Stimulated activated CD4-positive, alpha-beta T cell treated with anti-CD3 and anti-CD28 coated beads, TNF-alpha, amount 100 ng/mL, for 4 hours (primary cell): ENCODE measurements at regions not wholly inside any gene's neighbourhood (a gene's known extent, or its start where the extent isn't known, plus 50 kb on each side); places are given as distances from the start of the nearest gene placed in this dataset.
"Not testable (repeated sequence)": the region's sequence is repeated elsewhere in the genome, so short reads cannot be mapped to it uniquely, and the experiment has no call there.

Experiments
- DNase-seq, 3 experiments: peaks; one replicate each; pipeline ENCODE4 v3.0.0-alpha.2; 2020; ENCODE audit warnings: low read depth in 3 of 3

DNA sequence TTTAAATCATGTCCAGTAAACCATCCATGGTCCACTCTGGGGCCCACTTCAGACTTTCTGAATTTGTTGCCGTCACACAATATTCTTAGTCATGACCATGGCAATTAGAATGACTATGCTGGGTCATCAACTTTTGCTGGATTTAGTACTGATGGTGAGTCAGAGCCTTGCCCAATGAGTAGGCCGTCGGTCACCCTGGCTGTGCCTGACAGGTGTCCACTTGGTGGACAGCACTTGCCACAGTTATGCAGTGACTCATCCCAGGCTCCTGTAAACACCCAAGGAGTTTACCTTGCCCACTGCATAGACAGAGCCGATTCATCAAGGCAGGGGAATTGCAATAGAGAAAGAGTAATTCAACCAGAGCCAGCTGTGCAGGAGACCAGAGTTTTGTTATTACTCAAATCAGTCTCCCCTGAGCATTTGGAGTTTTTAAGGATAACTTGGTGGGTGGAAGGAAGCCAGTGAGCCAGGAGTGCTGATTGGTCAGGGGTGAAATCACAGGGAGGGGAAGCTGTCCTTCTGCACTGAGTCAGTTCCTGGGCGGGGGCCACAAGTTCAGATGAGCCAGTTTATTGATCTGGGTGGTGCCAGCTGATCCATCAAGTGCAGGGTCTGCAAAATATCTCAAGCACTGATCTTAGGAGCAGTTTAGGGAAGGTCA is 333.8 kb downstream of the PTPRU start:
- DNase-seq = no peak

DNA sequence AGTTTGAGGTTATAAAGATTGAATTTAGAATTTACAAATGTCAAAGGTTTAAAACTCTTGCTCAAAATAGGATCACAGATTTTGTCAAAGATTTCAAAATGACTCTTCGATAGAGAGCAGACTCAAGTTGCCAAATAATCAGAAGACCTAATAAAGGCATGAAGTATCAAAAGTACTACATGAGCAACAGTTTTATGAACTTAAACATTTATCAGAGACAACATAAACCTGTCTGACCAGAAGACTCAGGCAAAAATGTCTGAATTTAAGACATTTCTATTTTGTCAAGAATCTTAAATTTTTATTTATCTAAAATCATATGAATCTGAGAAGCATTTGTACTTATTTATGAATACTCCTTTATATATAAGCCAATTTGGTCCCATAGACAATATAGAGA is 330.9 kb downstream of the PTPRU start:
- no peak for DNase-seq

DNA sequence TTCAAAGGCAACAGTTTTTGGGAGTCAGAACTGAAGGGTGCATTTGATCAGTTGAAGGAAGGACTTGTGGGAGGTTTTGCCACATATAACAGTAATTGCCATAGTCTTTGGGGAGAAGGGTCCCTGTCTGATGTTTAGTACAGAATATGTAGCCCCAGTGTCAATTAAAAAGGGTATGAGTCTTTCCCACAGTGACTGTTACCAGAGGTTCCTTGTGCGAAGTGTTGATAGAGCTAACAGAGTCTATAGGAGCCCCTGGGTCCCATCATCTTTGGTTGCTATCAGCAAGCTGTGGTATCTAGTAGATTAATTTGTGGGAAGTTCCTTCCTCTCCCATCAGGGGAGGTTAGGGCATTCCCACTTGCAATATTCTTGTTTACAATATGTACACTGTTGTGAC is 329.2 kb downstream of the PTPRU start:
- no peak for DNase-seq

DNA sequence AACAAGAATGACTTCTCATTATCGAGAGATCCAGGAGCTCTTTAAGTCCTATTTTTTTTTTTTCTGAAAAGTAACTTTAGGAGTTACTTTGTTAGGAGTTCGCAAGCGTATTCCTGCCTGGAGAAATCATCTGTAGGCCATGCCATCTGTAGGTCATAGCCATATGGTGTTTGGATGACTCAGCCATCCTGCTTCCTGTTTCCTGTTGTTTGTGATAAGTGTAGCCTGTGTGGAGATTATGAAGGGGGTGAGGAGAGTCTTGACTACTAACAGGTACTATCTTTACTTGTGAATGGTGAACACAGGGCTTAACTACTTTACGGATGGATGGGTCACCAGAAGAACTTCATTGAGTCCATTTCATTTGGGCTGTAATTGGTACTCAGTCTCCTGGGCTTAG is 327.2 kb downstream of the PTPRU start:
- no peak for DNase-seq

DNA sequence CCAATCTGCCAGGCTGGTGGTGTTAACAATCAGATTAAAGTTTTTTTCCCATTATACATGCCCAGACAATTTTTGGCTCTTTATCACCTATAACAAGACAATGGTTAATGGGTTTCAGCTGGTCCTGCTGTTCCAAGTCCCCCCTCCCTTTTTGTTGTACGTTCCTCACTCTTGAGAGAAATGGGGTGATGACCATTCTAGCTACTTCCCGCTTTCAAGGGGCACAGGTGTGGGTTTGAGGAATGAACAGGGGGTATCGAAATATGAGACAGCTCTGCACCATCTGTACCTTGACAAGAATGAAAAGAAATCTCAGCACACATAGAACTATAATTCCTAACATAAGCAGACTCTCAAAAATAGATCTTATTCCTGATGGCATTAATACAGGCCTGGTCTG is 326.8 kb downstream of the PTPRU start:
- DNase-seq = no peak

DNA sequence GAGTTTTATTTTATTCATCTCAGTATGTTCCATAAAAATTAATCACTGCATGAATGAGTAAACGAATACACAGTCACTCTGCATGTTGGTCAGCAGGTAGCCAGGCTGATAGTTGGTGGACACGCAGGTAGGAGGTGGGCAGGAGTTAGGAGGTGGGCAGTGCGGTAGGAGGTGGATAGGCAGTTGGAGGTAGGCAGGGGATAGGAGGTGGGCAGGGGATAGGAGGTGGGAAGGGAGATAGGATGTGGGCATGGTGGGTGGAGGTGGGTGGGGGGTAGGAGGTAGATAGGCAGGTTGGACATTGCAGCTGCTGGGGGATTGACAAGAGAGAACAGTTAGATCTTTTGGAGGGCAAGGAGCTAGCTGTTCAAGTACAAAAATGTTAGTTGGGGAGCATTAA is 322.7 kb downstream of the PTPRU start:
- DNase-seq = no peak

DNA sequence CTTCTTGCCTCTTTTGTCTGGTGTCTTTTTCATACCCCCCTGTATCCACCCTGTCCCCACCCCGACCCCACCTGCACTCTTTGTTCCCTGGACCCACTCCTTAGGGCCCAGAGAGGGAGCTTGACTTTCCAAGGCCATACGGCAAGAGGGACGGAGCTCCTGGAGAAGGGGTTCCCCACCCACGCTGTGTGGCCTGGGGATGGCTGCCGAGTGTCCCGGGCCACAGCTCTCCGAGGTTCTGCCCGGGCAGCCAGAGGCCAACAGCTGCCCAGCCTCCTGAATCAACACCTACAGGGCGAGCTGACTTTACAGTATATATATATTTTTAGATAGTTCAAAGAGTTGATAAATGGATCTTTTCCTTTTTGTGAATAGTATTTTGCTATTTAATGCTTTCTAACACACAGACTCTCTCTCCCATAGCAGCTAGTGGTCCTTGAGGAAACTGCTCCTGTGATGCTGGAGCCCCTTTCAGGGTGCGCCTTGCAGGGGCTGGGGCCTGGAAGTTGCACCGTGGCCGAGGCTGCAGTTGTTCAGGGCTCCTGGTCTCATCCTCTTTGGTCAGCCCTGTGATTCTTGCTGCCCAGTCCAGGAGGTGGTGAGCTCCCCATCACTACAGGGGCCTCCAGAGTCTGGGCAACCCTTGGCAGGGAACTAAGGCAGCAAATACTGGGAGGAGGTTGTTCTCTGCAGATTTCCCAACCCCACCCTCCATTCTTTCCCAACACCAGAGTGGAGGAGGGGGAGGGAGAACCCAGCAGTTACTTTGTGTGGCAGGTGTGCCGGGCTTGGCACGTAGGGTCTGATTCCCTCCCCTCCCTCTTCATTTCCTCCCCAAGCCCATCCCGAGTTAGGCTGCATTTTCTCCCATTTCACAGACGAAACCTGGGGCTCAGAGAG is 321.6 kb downstream of the PTPRU start:
- DNase-seq = no peak

DNA sequence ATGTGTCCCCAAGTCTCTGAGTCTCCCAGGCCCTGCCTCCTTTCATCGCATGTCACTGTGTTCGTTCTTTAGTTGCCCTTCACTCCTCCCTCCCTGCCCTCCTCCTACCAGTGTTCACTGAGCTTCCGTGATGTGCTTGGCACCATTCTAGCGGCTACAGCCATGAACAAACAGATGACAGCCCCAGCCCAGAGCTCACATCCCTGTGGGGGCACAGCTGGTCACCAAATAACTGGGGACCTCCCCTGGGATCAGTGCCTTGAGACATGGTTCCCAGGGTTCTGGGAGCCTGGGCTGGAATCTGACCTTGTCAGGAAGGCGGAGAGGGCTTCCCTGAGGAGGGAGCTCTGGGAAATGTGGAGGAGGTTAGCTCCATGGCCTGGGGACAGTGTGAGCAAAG is 320.7 kb downstream of the PTPRU start:
- no peak for DNase-seq

DNA sequence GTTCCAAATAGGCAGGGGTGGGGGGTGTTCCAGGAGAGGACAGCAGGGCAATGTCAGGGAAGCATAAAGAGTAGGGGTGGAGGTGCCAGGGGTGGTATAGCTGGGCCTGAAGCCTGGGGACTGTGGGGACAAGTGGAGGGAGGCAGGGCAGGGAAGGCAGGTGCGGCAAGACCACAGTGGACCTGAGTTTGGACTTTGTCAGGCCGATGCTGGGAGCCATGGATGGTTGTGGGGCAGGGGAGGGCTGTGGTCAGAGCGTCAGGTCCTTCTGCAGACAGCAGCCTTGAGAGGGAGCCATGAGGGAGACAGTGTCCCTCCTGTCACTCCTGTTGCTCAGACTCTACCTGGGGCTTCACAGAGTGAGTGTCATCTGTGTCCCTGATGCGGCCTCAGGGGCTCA is 320.3 kb downstream of the PTPRU start:
- DNase-seq = no peak

DNA sequence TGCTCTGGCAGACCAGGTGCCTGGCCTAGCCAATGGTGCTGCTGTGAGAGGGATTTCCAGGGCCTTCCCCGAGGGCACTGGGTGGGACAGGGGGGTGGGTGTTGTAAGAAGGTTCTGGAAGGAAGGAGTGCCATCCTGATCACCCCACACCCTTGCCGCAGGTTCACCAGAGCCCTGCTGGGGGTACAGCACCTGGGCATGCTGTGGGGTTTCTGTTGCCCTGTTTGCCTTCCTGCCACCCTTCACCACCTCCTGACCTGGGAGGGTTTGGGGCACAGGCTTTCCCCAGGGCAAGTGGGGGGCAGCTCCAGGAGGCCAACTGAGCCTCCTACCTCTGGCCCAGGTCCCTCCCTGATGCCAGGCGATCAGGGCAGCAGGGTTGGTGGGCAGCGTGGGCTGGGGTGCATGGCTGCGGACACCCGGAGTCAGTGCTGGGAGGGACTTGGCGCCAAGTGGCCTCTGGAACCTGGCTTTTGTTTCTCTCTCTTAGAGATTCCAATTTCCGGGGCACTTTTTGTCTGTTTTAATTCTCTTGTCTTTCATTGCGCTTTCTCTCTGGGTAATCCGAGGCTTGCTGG is 318.8 kb downstream of the PTPRU start:
- DNase-seq = no peak

DNA sequence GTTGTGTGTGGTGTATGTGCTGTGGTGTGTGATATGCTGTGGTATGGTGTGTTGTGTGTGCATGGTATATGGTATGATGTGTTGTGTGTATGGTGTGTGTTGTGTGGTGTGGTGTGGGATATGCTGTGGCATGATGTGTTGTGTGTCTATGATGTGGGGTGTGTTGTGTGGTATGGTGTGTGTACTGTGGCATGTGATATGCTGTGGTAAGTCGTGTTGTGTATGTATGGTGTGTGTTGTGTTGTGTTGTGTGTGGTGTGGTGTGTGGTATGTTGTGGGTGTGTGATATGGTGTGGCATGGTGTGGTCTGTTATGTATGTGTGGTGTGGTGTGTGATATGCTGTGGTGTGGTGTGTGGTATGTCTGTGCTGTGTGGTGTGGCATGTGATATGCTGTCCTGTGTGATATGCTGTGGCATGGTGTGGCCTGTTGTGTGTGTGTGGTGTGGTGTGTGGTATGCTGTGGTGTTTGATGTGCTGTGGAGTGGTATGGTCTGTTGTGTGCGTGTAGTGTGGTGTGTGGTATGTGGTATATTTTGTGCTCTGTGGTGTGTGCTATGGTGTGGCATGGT is 318.0 kb downstream of the PTPRU start:
- no peak for DNase-seq

DNA sequence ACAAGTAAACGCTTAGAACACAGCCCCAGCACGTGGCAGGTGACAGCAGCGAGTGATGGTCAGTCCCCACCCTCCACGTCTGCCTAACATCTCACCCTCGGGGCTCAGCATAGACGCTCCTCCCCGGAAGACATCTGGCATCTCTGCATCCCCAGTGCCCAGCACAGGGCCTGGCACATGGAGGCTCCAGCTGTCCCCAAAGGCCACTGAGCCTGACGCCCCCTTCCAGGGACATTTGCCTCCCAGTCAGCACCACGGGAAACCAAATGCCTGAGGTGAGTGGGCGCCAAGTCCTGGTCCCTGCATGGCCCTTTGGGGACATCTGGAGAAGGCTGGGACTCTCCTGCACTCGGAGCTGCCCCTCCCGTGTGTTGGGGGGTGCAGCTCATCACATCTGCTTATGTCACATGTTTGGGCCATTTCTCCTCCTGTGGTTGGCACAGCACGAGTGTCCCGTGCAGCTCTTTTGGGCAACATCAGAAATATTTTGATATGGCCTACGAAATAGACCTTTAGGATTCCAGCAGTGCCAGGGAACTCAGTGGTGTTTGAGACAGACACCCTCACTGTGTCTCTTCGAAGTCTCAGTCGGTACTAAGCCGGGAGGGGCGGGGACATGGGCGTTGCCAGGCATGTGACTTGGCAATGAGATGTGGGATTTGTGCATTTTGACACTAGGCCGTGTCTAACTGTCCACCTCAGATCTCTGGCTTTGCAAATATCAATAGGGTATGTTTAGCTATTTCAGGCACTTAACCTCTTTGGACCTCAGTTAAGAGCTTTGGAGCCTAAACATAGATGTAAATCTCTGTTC is 315.0 kb downstream of the PTPRU start:
- DNase-seq = no peak

DNA sequence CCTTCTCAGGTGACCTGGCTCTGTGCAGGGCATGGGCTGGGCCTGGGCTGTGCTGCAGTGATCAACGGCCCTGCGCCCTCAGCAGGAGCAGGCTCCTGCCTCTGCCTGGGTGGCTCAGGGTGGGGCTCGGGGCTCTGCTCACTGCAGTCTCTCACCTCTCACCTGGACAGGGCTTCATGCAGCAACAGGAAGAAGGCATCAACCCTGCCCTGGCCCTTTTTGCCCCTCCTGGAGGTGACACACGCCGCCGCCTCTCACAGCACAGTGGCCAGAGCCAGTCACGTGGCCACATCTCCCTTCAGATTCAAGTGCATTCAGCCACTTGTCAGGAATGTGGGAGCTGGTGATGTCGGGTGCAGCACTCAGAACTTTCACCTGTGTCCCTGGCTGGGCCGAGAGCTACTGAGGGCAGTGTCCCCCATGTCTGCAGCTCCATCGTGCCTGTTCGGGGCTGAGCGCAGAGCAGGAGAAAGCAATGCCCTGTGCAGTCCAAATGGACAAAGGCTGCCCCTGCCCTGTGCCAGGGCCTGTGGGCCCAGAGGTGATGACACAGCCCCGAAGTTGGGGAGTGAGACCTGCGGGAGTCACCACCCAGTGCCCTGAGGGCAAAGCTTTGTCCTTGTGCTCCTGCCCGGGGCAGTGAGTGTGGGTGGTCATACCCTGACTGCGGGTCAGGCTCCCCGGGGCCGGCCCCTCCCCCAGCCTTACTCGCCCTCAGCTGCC is 314.0 kb downstream of the PTPRU start:
- DNase-seq = no peak

DNA sequence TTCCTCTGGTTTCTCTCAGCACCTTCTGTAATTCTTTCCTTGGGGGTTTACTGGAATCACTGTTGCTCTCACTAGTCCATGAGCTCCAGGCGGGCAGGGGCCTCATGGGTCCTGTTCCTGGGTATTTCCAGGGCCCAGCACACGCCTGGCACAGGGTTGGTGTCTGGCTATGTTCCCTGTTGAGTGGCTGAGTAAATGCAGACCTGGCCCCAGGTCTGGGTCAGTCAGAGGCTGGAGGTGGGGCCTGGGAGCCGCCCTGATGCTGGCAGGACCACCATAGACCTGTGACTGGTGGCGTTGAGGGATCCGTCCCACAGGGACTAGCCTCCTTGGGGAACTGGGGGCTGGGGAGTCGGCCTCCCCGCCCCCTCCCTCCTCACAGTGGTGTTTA is 313.4 kb downstream of the PTPRU start:
- DNase-seq = not testable (repeated sequence)

DNA sequence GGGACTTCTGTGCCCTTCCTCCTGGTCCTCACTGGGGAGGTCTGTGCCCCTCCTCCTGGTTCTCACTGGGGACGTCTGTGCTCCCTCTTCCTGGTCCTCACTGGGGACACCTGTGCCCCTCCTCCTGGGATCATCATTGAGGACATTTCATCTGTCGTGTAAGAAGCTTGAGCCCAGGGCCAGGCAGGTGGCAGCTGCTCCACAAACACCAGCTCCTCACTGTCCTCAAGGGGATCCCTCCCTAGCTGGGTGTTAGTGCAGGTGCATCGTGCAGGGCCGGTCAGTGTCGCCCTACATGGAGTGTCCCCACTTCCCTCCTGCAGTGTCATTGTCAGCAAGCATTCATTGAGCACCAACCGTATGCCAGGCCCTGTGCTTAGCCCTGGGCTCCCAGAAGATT is 312.7 kb downstream of the PTPRU start:
- no peak for DNase-seq

DNA sequence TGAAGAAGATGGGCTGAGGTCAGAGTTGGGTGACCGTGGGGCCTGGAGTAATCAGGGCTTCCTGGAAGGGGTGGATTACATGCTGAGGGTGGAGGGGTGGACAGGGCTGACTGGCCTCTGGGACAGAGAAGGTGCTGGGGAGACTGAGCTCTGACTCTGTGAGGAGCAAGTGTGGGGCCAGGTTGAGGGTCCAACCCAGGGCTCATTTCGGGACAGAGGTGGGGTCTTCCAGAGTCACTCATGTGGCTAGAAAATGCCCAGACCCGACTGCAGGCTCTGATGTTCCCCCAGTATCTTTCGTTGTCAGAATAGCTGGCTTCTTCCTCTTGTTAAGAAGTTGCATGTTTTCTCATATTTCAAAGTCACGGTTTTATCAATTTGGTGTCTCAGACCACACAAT is 311.8 kb downstream of the PTPRU start:
- no peak for DNase-seq

DNA sequence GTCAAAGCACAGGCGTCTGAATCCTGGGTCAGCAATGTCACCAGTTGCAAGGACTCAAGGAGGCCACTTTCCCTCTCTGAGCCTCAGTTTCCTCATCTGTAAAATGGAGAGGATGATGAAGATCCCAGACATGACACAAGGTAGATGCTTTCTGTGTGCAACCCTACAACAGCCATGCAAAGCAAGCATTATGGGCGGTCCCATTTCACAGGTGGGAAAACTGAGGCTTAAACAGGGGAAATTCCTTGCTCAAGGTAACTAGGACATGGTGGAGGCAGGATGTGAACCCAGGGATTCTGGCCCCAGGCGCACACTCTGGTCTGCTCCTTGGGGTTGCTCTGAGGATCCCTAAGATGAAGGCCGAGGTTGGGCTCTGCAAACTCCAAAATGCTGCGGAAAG is 311.0 kb downstream of the PTPRU start:
- DNase-seq = no peak

DNA sequence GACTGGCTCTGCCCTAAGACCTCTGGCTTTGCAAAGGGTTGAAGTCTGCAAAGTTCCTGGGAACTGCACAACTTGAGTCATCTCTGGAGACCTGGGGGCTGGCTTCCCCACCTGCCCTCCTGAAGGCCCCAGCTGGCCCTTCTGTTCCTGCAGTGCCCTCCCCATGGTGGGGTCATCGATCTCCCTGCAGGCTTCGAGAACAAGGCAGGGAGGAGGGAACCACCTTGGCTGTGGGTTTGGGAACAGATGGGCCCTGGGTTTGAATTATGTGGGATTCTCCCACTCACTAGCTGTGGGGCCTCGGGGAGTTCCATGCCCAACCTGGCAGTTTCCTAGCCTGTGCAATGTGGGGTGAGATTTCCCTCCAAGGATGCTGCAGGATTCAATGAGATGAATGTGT is 310.2 kb downstream of the PTPRU start:
- no peak for DNase-seq

DNA sequence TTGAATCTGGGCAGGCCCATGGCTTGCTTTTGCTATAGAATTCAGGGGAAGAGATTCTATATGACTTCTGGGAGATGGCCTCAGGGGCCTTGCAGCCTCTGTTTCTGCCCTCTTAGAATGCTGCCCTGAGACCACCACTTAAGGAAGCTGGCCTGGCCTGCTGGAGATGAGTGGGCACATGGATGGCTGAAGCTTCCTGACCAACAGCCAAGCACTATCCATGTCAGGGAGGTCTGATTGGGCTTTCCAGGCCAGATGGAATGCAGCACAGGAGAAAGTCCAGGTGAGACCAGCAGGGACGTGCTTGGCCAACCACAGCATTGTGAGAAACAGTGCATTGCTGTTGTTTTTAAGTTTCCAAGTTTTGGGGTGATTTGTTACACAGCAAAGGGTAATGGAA is 308.1 kb downstream of the PTPRU start:
- no peak for DNase-seq

DNA sequence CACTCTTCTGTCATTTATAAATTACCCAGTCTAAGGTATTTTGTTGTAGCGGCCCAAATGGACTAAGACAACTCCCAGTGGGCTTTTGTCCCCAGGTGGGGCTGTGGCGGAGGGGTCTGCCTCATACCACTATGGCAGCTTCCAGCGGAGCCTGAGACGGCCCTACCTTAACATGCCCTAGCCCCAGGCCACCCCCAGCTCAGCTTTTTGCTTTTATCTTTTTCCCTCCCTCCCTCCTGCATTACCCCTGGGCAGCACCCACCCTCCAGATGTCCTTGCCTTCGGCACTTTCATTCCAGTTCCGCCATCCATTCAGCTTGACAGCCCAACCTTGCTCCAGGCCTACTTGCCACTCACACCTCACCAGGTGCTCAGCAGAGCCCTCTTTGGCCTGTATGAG is 307.3 kb downstream of the PTPRU start:
- DNase-seq = no peak

DNA sequence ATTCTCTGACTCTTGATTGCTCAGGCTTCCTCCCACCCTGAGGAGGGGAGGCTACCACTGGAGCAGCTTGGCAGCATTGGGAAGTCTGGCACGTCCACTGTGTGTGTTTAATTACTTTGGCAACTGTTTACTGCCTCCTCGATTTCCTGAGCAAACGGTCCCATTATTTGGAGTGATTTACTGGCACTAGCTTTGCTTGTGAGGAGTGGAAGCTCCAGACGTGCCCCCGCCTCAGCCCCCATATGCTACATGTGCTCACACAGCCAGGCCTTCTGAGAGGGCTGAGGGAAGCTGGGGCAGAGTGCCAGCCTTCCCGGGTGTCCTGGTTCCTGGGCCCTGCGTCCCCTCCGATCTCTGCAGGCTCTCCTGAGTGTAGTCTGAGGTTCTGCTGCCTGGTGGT is 306.2 kb downstream of the PTPRU start:
- no peak for DNase-seq
